Bronchial epithelial cell (primary cell): ENCODE measurements at regions not wholly inside any gene's neighbourhood (a gene's known extent, or its start where the extent isn't known, plus 50 kb on each side); places are given as distances from the start of the nearest gene placed in this dataset.

ENCODE experiments used
- DNase-seq: peaks from one replicate; pipeline ENCODE4 v3.0.0-alpha.2; 2010; ENCODE audit warnings: low read depth
- FAIRE-seq: peaks from 2 replicates; lab custom pipeline; 2011; peaks lifted over from hg19 to GRCh38; lab: Jason Lieb, UNC
- H3K27me3 ChIP-seq: 2 replicates; pipeline ENCODE4 v1.5.1; 2011; ENCODE audit warnings: low read length; ENCODE audit not compliant: control insufficient read depth, insufficient read depth
- H3K36me3 ChIP-seq: 2 replicates; pipeline ENCODE4 v1.5.1; 2011; ENCODE audit warnings: low read length; ENCODE audit not compliant: control insufficient read depth, insufficient read depth
- H3K4me3 ChIP-seq: 2 replicates; pipeline ENCODE4 v1.5.1; 2011; ENCODE audit warnings: mild to moderate bottlenecking, low read depth, low read length, control low read depth
- CTCF ChIP-seq: IDR thresholded peaks from 2 replicates; pipeline ENCODE4 v1.5.1; 2011; ENCODE audit warnings: mild to moderate bottlenecking, moderate library complexity, low read length, control low read depth, inconsistent platforms; ENCODE audit not compliant: insufficient read depth, severe bottlenecking

- Histone ChIP-seq H3K27me3 (no peaks in the 10 kb centered on the region), H3K36me3 (no peaks in the 10 kb centered on the region), H3K4me3 (no peak overlapping the region)
- TF ChIP-seq CTCF: no peak
- no peak for FAIRE-seq
- no peak for DNase-seq
Measured at GRCh38 chr3:22450786-22451400, 699.9 kb upstream of the ZNF385D start.

GRCh38 chr3:22451501-22451900 is 700.5 kb upstream of the ZNF385D start:
- FAIRE-seq: no peak
- Histone ChIP-seq H3K36me3 (no peaks in the 10 kb centered on the region), H3K27me3 (no peaks in the 10 kb centered on the region), H3K4me3 (no peak overlapping the region)
- TF ChIP-seq CTCF: no peak
- no peak for DNase-seq

GRCh38 chr3:22453906-22454535 is 703.0 kb upstream of the ZNF385D start:
- no peak for DNase-seq
- no peak for TF ChIP-seq CTCF
- Histone ChIP-seq H3K4me3 (no peak overlapping the region), H3K27me3 (no peaks in the 10 kb centered on the region), H3K36me3 (no peaks in the 10 kb centered on the region)
- no peak for FAIRE-seq

GRCh38 chr3:22469995-22470394 is 719.0 kb upstream of the ZNF385D start:
- no peak for FAIRE-seq
- Histone ChIP-seq H3K36me3 (no peaks in the 10 kb centered on the region), H3K4me3 (no peak overlapping the region), H3K27me3 (no peaks in the 10 kb centered on the region)
- no peak for TF ChIP-seq CTCF
- DNase-seq: no peak

DNA sequence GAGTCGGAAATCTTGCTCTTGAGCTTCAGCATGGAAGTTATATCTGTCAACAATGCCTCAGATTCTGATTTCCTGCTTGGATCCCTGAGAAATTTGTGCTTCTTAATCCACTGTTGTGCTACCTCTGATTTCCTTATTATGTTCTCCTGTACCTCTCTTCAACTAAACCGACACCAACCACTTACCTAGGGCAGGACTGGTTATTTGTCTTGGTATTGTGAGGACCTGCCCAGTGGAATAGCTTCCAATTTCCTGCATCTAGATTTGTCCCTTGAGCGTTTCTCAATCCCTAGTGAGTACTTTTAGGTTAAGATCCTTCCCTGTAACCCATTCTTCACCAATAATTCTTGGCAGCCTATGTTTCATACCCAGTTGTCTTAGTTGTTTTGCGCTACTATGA is 720.5 kb upstream of the ZNF385D start:
- TF ChIP-seq CTCF: no peak
- no peak for FAIRE-seq
- no peaks in the 10 kb centered on the region for H3K36me3 ChIP-seq
- no peak for DNase-seq
- H3K27me3 ChIP-seq: no peaks in the 10 kb centered on the region
- H3K4me3 ChIP-seq: no peak overlapping the region
